SK-N-SH treated with all-trans-retinoic acid at 6 μM for 48 hours (cell line): ENCODE measurements at regions not wholly inside any gene's neighbourhood (a gene's known extent, or its start where the extent isn't known, plus 50 kb on each side); places are given as distances from the start of the nearest gene placed in this dataset.

Experiments used
- CREB5 ChIP-seq: fragments of 250-450 bp; sonication (Bioruptor Pico); IDR thresholded peaks from 2 replicates; pipeline ENCODE4 v1.5.1; 2020; ENCODE audit warnings: low read depth, mild to moderate bottlenecking, moderate library complexity
- ESRRG ChIP-seq: fragments of 250-450 bp; sonication (Bioruptor Pico); IDR thresholded peaks from 2 replicates; pipeline ENCODE4 v1.6.1; 2021; ENCODE audit warnings: mild to moderate bottlenecking
- TOX ChIP-seq: fragments of 250-450 bp; sonication (Bioruptor Pico); IDR thresholded peaks from 2 replicates; pipeline ENCODE4 v1.8.0; 2021; ENCODE audit warnings: mild to moderate bottlenecking, moderate library complexity, borderline replicate concordance
- ZFP3 ChIP-seq: fragments of 250-450 bp; sonication (Bioruptor Pico); IDR thresholded peaks from 2 replicates; pipeline ENCODE4 v1.5.0; 2020; ENCODE audit warnings: mild to moderate bottlenecking, moderate library complexity
- ZNF565 ChIP-seq: fragments of 450-650 bp; formaldehyde crosslinking; conservative IDR thresholded peaks from 2 replicates; pipeline ENCODE4 v1.5.0; 2020; ENCODE audit warnings: low read depth, mild to moderate bottlenecking, moderate library complexity
- ZNF70 ChIP-seq: fragments of 450-650 bp; formaldehyde crosslinking; IDR thresholded peaks from 2 replicates; pipeline ENCODE4 v1.5.0; 2020; ENCODE audit warnings: mild to moderate bottlenecking, moderate library complexity
- ZNF8 ChIP-seq: fragments of 450-650 bp; formaldehyde crosslinking; IDR thresholded peaks from 2 replicates; pipeline ENCODE4 v1.5.0; 2020; ENCODE audit warnings: mild to moderate bottlenecking, moderate library complexity

- no peak for TF ChIP-seq ZNF70
- no peak for TF ChIP-seq ZNF8
- no peak for TF ChIP-seq ESRRG
- TF ChIP-seq TOX: no peak
- TF ChIP-seq ZFP3 (CRISPR knock-in tag): no peak
- no peak for TF ChIP-seq ZNF565 (CRISPR knock-in tag)
- TF ChIP-seq CREB5 (CRISPR knock-in tag): no peak
Measured at GRCh38 chr1:168453056-168453455, 90.7 kb downstream of the XCL2 start.
